ENCODE measurements at regions not wholly inside any gene's neighbourhood (a gene's known extent, or its start where the extent isn't known, plus 50 kb on each side); places are given as distances from the start of the nearest gene placed in this dataset.
"Not testable (repeated sequence)": the region's sequence is repeated elsewhere in the genome, so short reads cannot be mapped to it uniquely, and the experiment has no call there.

GRCh38 chr6:144673807-144674206 is 388.7 kb downstream of the UTRN start:
- Histone ChIP-seq H3K4me1 (ENCODE audit: control insufficient read depth in 1 of 2, insufficient read depth in 2 of 2, low read length in 2 of 2) (no peaks in the 10 kb centered on the region), H3K27ac (ENCODE audit: low read length) (no peak overlapping the region), H3K9me3 (ENCODE audit: control insufficient read depth in 1 of 2, low read length in 2 of 2) (peaks cover 0 to 19% of the 10 kb centered on the region in 2 donors), H3K36me3 (ENCODE audit: control insufficient read depth in 1 of 2, insufficient read depth in 2 of 2, low read length in 2 of 2) (no peaks in the 10 kb centered on the region), H3K4me3 (ENCODE audit: low read depth in 1 of 2, low read length in 2 of 2) (no peak overlapping the region), H3K27me3 (ENCODE audit: low read depth, low read length) (no peaks in the 10 kb centered on the region)

GRCh38 chr6:144675231-144675861 is 390.2 kb downstream of the UTRN start:
- Histone ChIP-seq H3K9me3 (ENCODE audit: control insufficient read depth in 1 of 2, low read length in 2 of 2) (peaks cover 0 to 17% of the 10 kb centered on the region in 2 donors), H3K4me3 (ENCODE audit: low read depth in 1 of 2, low read length in 2 of 2) (no peak overlapping the region), H3K27ac (ENCODE audit: low read length) (no peak overlapping the region), H3K36me3 (ENCODE audit: control insufficient read depth in 1 of 2, insufficient read depth in 2 of 2, low read length in 2 of 2) (no peaks in the 10 kb centered on the region), H3K4me1 (ENCODE audit: control insufficient read depth in 1 of 2, insufficient read depth in 2 of 2, low read length in 2 of 2) (no peaks in the 10 kb centered on the region), H3K27me3 (ENCODE audit: low read depth, low read length) (no peaks in the 10 kb centered on the region)

- H3K36me3 ChIP-seq (ENCODE audit: control insufficient read depth in 1 of 2, insufficient read depth in 2 of 2, low read length in 2 of 2) = not testable (repeated sequence)
Measured at GRCh38 chr6:144676310-144676709, 391.2 kb downstream of the UTRN start.

GRCh38 chr6:144677263-144677662 is 392.1 kb downstream of the UTRN start:
- not testable (repeated sequence) for H3K27ac ChIP-seq (ENCODE audit: low read length); H3K4me3 ChIP-seq (ENCODE audit: low read depth in 1 of 2, low read length in 2 of 2); H3K36me3 ChIP-seq (ENCODE audit: control insufficient read depth in 1 of 2, insufficient read depth in 2 of 2, low read length in 2 of 2); H3K27me3 ChIP-seq (ENCODE audit: low read depth, low read length); H3K9me3 ChIP-seq (ENCODE audit: control insufficient read depth in 1 of 2, low read length in 2 of 2)
- H3K4me1 ChIP-seq (ENCODE audit: control insufficient read depth in 1 of 2, insufficient read depth in 2 of 2, low read length in 2 of 2) = peaks cover 0 to 11% of the 10 kb centered on the region in 2 donors

More at GRCh38 chr6:144676310-144676709, 391.2 kb downstream of the UTRN start:
- H3K27me3 ChIP-seq (ENCODE audit: low read depth, low read length); H3K4me3 ChIP-seq (ENCODE audit: low read depth in 1 of 2, low read length in 2 of 2); H3K4me1 ChIP-seq (ENCODE audit: control insufficient read depth in 1 of 2, insufficient read depth in 2 of 2, low read length in 2 of 2); H3K27ac ChIP-seq (ENCODE audit: low read length): not testable (repeated sequence)
- peaks cover 0 to 12% of the 10 kb centered on the region in 2 donors for H3K9me3 ChIP-seq (ENCODE audit: control insufficient read depth in 1 of 2, low read length in 2 of 2)

- H3K9me3 ChIP-seq (ENCODE audit: control insufficient read depth in 1 of 2, low read length in 2 of 2) = peaks cover 0 to 1% of the 10 kb centered on the region in 2 donors
- H3K27me3 ChIP-seq (ENCODE audit: low read depth, low read length) = no peaks in the 10 kb centered on the region
- H3K4me3 ChIP-seq (ENCODE audit: low read depth in 1 of 2, low read length in 2 of 2) = no peak overlapping the region
- H3K27ac ChIP-seq (ENCODE audit: low read length) = no peak overlapping the region
- no peaks in the 10 kb centered on the region for H3K36me3 ChIP-seq (ENCODE audit: control insufficient read depth in 1 of 2, insufficient read depth in 2 of 2, low read length in 2 of 2)
- H3K4me1 ChIP-seq (ENCODE audit: control insufficient read depth in 1 of 2, insufficient read depth in 2 of 2, low read length in 2 of 2) = peaks cover 0 to 21% of the 10 kb centered on the region in 2 donors
Measured at GRCh38 chr6:144678844-144679243, 393.7 kb downstream of the UTRN start.

- H3K9me3 ChIP-seq (ENCODE audit: control insufficient read depth in 1 of 2, low read length in 2 of 2) = no peaks in the 10 kb centered on the region
- no peak overlapping the region for H3K4me3 ChIP-seq (ENCODE audit: low read depth in 1 of 2, low read length in 2 of 2)
- no peaks in the 10 kb centered on the region for H3K27me3 ChIP-seq (ENCODE audit: low read depth, low read length)
- H3K27ac ChIP-seq (ENCODE audit: low read length) = no peak overlapping the region
- no peaks in the 10 kb centered on the region for H3K36me3 ChIP-seq (ENCODE audit: control insufficient read depth in 1 of 2, insufficient read depth in 2 of 2, low read length in 2 of 2)
- H3K4me1 ChIP-seq (ENCODE audit: control insufficient read depth in 1 of 2, insufficient read depth in 2 of 2, low read length in 2 of 2) = peaks cover 0 to 21% of the 10 kb centered on the region in 2 donors
Measured at GRCh38 chr6:144681334-144681733, 396.2 kb downstream of the UTRN start.

- peaks cover 0 to 11% of the 10 kb centered on the region in 2 donors for H3K36me3 ChIP-seq (ENCODE audit: control insufficient read depth in 1 of 2, insufficient read depth in 2 of 2, low read length in 2 of 2)
- no peak overlapping the region for H3K27ac ChIP-seq (ENCODE audit: low read length)
- no peaks in the 10 kb centered on the region for H3K27me3 ChIP-seq (ENCODE audit: low read depth, low read length)
- peaks cover 0 to 21% of the 10 kb centered on the region in 2 donors for H3K4me1 ChIP-seq (ENCODE audit: control insufficient read depth in 1 of 2, insufficient read depth in 2 of 2, low read length in 2 of 2)
- no peak overlapping the region for H3K4me3 ChIP-seq (ENCODE audit: low read depth in 1 of 2, low read length in 2 of 2)
- peaks cover 7 to 10% of the 10 kb centered on the region in 2 donors for H3K9me3 ChIP-seq (ENCODE audit: control insufficient read depth in 1 of 2, low read length in 2 of 2)
Measured at GRCh38 chr6:144683216-144684070, 398.3 kb downstream of the UTRN start.

- no peak overlapping the region for H3K27ac ChIP-seq (ENCODE audit: low read length)
- H3K36me3 ChIP-seq (ENCODE audit: control insufficient read depth in 1 of 2, insufficient read depth in 2 of 2, low read length in 2 of 2) = peaks cover 0 to 11% of the 10 kb centered on the region in 2 donors
- no peaks in the 10 kb centered on the region for H3K4me1 ChIP-seq (ENCODE audit: control insufficient read depth in 1 of 2, insufficient read depth in 2 of 2, low read length in 2 of 2)
- H3K27me3 ChIP-seq (ENCODE audit: low read depth, low read length) = no peaks in the 10 kb centered on the region
- H3K9me3 ChIP-seq (ENCODE audit: control insufficient read depth in 1 of 2, low read length in 2 of 2) = peaks cover 7 to 15% of the 10 kb centered on the region in 2 donors
- H3K4me3 ChIP-seq (ENCODE audit: low read depth in 1 of 2, low read length in 2 of 2) = no peak overlapping the region
Measured at GRCh38 chr6:144688713-144689112, 403.6 kb downstream of the UTRN start.

- H3K27ac ChIP-seq (ENCODE audit: low read length) = no peak overlapping the region
- H3K36me3 ChIP-seq (ENCODE audit: control insufficient read depth in 1 of 2, insufficient read depth in 2 of 2, low read length in 2 of 2) = peaks cover 0 to 11% of the 10 kb centered on the region in 2 donors
- H3K9me3 ChIP-seq (ENCODE audit: control insufficient read depth in 1 of 2, low read length in 2 of 2) = peaks cover 7 to 15% of the 10 kb centered on the region in 2 donors
- H3K27me3 ChIP-seq (ENCODE audit: low read depth, low read length) = no peaks in the 10 kb centered on the region
- H3K4me3 ChIP-seq (ENCODE audit: low read depth in 1 of 2, low read length in 2 of 2) = no peak overlapping the region
- no peaks in the 10 kb centered on the region for H3K4me1 ChIP-seq (ENCODE audit: control insufficient read depth in 1 of 2, insufficient read depth in 2 of 2, low read length in 2 of 2)
Measured at GRCh38 chr6:144689503-144690040, 404.4 kb downstream of the UTRN start.

GRCh38 chr6:144690133-144690532 is 405.0 kb downstream of the UTRN start:
- H3K4me1 ChIP-seq (ENCODE audit: control insufficient read depth in 1 of 2, insufficient read depth in 2 of 2, low read length in 2 of 2) = no peaks in the 10 kb centered on the region
- no peak overlapping the region for H3K27ac ChIP-seq (ENCODE audit: low read length)
- H3K9me3 ChIP-seq (ENCODE audit: control insufficient read depth in 1 of 2, low read length in 2 of 2) = peaks cover 7 to 15% of the 10 kb centered on the region in 2 donors
- H3K27me3 ChIP-seq (ENCODE audit: low read depth, low read length) = no peaks in the 10 kb centered on the region
- H3K36me3 ChIP-seq (ENCODE audit: control insufficient read depth in 1 of 2, insufficient read depth in 2 of 2, low read length in 2 of 2) = peaks cover 0 to 11% of the 10 kb centered on the region in 2 donors
- no peak overlapping the region for H3K4me3 ChIP-seq (ENCODE audit: low read depth in 1 of 2, low read length in 2 of 2)

- Histone ChIP-seq H3K4me3 (ENCODE audit: low read depth in 1 of 2, low read length in 2 of 2) (no peak overlapping the region), H3K27me3 (ENCODE audit: low read depth, low read length) (no peaks in the 10 kb centered on the region), H3K9me3 (ENCODE audit: control insufficient read depth in 1 of 2, low read length in 2 of 2) (peaks cover 7 to 15% of the 10 kb centered on the region in 2 donors), H3K36me3 (ENCODE audit: control insufficient read depth in 1 of 2, insufficient read depth in 2 of 2, low read length in 2 of 2) (peaks cover 0 to 11% of the 10 kb centered on the region in 2 donors), H3K4me1 (ENCODE audit: control insufficient read depth in 1 of 2, insufficient read depth in 2 of 2, low read length in 2 of 2) (no peaks in the 10 kb centered on the region), H3K27ac (ENCODE audit: low read length) (no peak overlapping the region)
Measured at GRCh38 chr6:144690666-144691065, 405.5 kb downstream of the UTRN start.

Data from muscle layer of duodenum (tissue), 2 donors.